Activated T-cell treated with anti-CD3 and anti-CD28 coated beads, Interleukin-2, amount 50 U/mL, for 72 hours (primary cell): ENCODE measurements at regions not wholly inside any gene's neighbourhood (a gene's known extent, or its start where the extent isn't known, plus 50 kb on each side); places are given as distances from the start of the nearest gene placed in this dataset.
"Not testable (repeated sequence)": the region's sequence is repeated elsewhere in the genome, so short reads cannot be mapped to it uniquely, and the experiment has no call there.

Experiments
- ATAC-seq, 2 donors: fragments of 150-1000 bp; cut with Tn5 transposase; replicated peaks in 1 of 2; 2 replicates each; pipeline ENCODE4 v1.10.0; 2021; ENCODE audit warnings: moderate library complexity in 2 of 2, mild to moderate bottlenecking in 1 of 2
- DNase-seq, 2 donors: peaks; one replicate each; pipeline ENCODE4 v3.0.0; 2021 to 2022; ENCODE audit warnings: mixed read lengths in 1 of 2
- H3K27ac Mint-ChIP-seq: one replicate; pipeline ENCODE4 v1.8.0; 2022; ENCODE audit warnings: mild to moderate bottlenecking, moderate library complexity, mixed read lengths
- H3K27me3 Mint-ChIP-seq: one replicate; pipeline ENCODE4 v1.8.0; 2022; ENCODE audit warnings: low read depth, mixed read lengths
- H3K36me3 Mint-ChIP-seq, 2 donors: one replicate each; pipeline ENCODE4 v1.8.0; 2022; ENCODE audit warnings: mixed read lengths in 2 of 2, mild to moderate bottlenecking in 1 of 2; ENCODE audit not compliant: insufficient read depth in 2 of 2
- H3K4me1 Mint-ChIP-seq: one replicate; pipeline ENCODE4 v1.8.0; 2022; ENCODE audit warnings: low read depth, mixed read lengths
- H3K4me3 Mint-ChIP-seq, 2 donors: one replicate each; pipeline ENCODE4 v1.8.0; 2022; ENCODE audit warnings: mild to moderate bottlenecking in 2 of 2, mixed read lengths in 2 of 2, moderate library complexity in 2 of 2
- H3K9me3 Mint-ChIP-seq, 2 donors: one replicate each; pipeline ENCODE4 v1.8.0; 2022; ENCODE audit warnings: mixed read lengths in 2 of 2

- H3K4me1 Mint-ChIP-seq = no peaks in the 10 kb centered on the region
- H3K27me3 Mint-ChIP-seq = peaks cover 27% of the 10 kb centered on the region
- ATAC-seq = peak; percentile 70 to 73
- DNase-seq = peak; percentile 32 to 36
- H3K36me3 Mint-ChIP-seq = no peaks in the 10 kb centered on the region
- H3K4me3 Mint-ChIP-seq = no peak overlapping the region
- H3K9me3 Mint-ChIP-seq = no peaks in the 10 kb centered on the region
- H3K27ac Mint-ChIP-seq = no peak overlapping the region
Measured at GRCh38 chr7:108627476-108628051, 57.9 kb downstream of the DNAJB9 start.

DNA sequence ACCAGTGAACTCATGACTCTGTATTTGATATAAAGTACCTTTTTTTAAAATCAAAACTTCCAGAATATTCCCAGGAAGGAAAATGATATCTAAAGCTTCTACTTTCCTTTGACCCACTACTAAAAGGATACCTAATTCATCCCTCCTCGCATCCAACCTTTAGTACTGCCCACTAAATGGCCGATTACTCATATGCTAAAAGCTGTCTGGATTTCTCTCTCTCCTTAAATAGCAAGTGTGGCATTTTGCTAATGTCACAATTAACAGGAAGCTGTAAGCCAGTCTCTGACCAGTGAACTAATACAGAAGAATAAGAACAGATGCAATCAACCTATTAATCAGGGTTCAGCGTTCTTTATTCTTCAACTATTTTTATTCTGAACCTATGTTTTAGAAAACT is 59.0 kb downstream of the DNAJB9 start:
- Mint-ChIP-seq H3K4me3 (no peak overlapping the region), H3K4me1 (no peaks in the 10 kb centered on the region), H3K36me3 (no peaks in the 10 kb centered on the region), H3K9me3 (no peaks in the 10 kb centered on the region), H3K27ac (no peak overlapping the region), H3K27me3 (peaks cover 34% of the 10 kb centered on the region)
- ATAC-seq (no peak), DNase-seq (no peak)

DNA sequence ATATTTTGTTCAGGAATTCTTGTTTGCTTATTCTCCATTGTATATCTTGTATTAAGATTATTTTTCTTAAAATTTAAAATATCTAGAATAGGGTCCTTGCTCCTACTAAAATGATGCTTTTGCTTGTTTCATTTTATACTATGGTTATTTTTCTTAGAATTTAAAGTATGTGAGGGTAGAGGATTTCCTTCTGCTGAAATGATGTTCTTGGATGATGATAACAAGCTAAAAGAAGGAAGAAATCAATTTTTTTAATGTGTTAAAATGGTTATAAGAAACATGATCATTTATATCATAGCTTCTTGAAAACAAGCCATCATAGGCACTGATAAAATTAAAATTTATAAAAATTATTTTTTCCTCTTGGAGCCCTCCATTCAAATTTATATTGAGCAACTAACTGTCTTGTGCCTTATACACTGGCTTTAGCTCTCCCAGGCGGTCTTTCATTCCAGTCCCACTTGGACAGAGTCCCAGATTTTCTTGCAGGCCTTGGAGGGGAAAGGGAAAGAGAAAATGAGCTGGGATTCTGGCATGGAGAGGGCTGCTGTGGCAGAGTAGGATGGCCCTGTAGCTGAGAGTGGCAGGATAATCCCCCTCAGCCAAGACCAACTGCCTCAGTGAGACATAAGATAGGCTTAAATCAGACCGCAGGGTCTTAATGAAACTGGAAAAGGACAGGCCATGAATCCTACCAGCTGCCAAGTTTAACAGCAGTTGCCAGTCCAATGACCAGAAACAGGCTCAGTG is 60.2 kb downstream of the DNAJB9 start:
- DNase-seq (no peak), ATAC-seq (no peak)
- Mint-ChIP-seq H3K4me1 (no peaks in the 10 kb centered on the region), H3K27me3 (peaks cover 29% of the 10 kb centered on the region), H3K36me3 (no peaks in the 10 kb centered on the region), H3K27ac (no peak overlapping the region), H3K4me3 (no peak overlapping the region), H3K9me3 (no peaks in the 10 kb centered on the region)

DNA sequence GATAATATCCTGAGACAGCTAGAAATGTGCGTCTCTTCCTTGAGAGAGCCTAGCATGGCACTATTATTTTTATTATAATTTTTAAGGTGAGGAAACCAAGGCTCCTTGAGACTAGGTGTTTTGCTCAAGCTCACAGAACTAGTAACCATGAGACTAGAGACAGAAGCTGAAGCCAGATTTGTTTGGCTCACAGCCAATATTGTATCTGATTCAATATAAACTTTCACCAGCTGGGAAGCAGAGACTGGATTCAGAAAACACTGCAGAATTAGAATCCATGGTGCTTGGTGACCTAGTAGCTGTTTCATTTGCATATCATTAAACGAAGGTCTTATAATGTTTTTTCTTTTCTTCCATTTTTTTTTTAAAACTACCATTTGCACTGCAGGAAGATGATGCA is 64.4 kb downstream of the DNAJB9 start:
- no peaks in the 10 kb centered on the region for H3K36me3 Mint-ChIP-seq
- no peak overlapping the region for H3K27ac Mint-ChIP-seq
- ATAC-seq = no peak
- H3K9me3 Mint-ChIP-seq = no peaks in the 10 kb centered on the region
- H3K4me3 Mint-ChIP-seq = no peak overlapping the region
- H3K27me3 Mint-ChIP-seq = peaks cover 17% of the 10 kb centered on the region
- DNase-seq = no peak
- no peaks in the 10 kb centered on the region for H3K4me1 Mint-ChIP-seq

DNA sequence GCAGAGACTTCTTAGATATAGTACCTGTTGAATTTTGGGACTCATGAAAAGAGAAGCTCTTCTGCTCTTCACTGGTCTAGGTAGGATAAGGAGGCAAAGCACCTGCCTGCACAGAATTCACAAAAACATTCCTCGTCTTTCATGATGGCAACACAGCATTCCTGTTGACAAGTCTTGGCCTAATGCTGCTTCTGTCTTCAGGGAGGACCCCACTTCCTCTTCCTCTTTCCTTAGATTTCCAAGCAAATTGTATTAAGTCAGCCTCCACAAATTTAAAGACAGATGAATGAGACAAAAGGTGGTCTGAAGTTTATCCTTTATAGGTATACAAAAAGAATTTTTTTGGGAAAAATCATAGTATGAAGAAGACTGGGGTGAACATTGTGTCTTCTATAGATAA is 64.9 kb downstream of the DNAJB9 start:
- H3K4me3 Mint-ChIP-seq = no peak overlapping the region
- DNase-seq (no peak), ATAC-seq (no peak)
- peak overlapping the region; percentile 18 for H3K27ac Mint-ChIP-seq
- peaks cover 17% of the 10 kb centered on the region for H3K27me3 Mint-ChIP-seq
- no peaks in the 10 kb centered on the region for H3K9me3 Mint-ChIP-seq
- no peaks in the 10 kb centered on the region for H3K4me1 Mint-ChIP-seq
- no peaks in the 10 kb centered on the region for H3K36me3 Mint-ChIP-seq

DNA sequence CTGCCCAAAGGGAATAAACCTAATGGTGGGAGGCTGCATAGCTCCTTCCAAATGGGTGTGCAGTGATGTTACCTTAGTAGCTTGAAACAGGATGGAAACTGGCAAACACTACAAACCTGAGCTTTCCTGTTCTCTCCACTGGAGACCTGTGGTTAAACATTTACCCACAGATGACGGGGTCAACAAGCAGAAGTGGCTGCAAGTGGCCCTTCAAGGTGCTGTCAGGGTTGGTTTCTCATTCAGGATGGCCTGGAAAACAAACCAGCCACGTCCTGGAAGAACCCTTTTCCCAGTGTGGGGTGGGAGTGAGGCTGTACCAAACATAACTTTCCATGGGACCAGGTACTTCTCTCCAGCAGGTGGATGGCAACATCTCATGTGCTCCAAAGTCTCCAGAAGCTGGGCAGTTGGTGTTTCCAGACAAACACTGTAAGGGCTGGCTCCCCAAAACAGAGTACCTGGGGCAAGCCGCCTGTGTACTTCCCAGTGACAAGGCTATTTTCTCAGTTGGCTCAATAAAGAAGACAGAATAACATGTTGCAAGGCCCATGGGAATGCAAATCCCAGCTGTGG is 67.5 kb downstream of the DNAJB9 start:
- no peak overlapping the region for H3K27ac Mint-ChIP-seq
- H3K4me1 Mint-ChIP-seq = no peaks in the 10 kb centered on the region
- DNase-seq (no peak), ATAC-seq (no peak)
- no peaks in the 10 kb centered on the region for H3K9me3 Mint-ChIP-seq
- H3K27me3 Mint-ChIP-seq = peaks cover 8% of the 10 kb centered on the region
- no peaks in the 10 kb centered on the region for H3K36me3 Mint-ChIP-seq
- no peak overlapping the region for H3K4me3 Mint-ChIP-seq

DNA sequence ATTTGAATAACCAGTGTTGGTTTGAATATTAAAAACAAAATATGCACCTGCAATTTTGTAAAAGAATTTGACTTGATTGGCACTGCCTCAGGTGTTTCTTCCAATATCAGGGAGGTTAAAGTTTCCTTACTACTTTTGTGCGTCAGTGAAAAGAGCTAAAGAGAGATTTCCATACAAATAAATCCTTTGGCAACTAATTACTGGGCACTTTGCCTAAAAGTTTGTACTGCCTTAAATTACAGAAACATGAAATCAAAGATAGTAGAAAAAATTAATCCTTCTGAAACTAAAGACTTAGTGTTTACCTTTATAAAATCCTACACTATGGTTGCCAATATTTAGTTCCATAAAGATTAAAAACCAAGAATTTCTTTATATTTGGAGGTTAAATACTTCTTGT is 72.5 kb downstream of the DNAJB9 start:
- H3K27ac Mint-ChIP-seq = no peak overlapping the region
- H3K4me3 Mint-ChIP-seq = no peak overlapping the region

GRCh38 chr7:108643136-108643535 is 73.5 kb downstream of the DNAJB9 start:
- Mint-ChIP-seq H3K27ac (no peak overlapping the region), H3K4me3 (no peak overlapping the region), H3K4me1 (no peaks in the 10 kb centered on the region), H3K9me3 (no peaks in the 10 kb centered on the region), H3K36me3 (no peaks in the 10 kb centered on the region), H3K27me3 (peaks cover 6% of the 10 kb centered on the region)
- no peak for DNase-seq
- no peak for ATAC-seq

More for the DNA sequence above, 72.5 kb downstream of the DNAJB9 start:
- ATAC-seq = no peak
- Mint-ChIP-seq H3K4me1 (no peaks in the 10 kb centered on the region), H3K36me3 (no peaks in the 10 kb centered on the region), H3K9me3 (no peaks in the 10 kb centered on the region), H3K27me3 (peaks cover 6% of the 10 kb centered on the region)
- DNase-seq = no peak

GRCh38 chr7:108648989-108649388 is 79.3 kb downstream of the DNAJB9 start:
- no peak for DNase-seq
- Mint-ChIP-seq H3K4me3 (no peak overlapping the region), H3K4me1 (no peaks in the 10 kb centered on the region), H3K36me3 (no peaks in the 10 kb centered on the region), H3K27ac (no peak overlapping the region), H3K27me3 (peaks cover 6% of the 10 kb centered on the region), H3K9me3 (no peaks in the 10 kb centered on the region)
- ATAC-seq = no peak

DNA sequence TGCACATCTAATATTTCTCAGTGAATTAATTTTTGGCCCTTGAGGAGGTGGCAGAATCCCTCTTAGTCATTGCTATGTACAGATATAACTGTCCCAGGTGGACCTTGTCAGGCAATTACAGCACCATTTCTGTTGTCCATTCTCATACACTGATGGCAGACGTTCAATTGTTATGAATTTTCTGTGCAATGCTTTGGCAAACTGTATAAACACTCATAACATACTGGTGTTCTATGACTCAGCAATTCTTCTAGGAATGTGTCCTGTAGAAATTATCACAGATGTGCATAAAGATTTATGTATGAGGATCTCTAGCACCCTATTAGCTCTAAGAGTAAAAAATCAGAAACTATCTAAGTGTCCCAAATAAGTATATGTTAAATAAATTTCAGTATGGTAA is 80.8 kb downstream of the DNAJB9 start:
- DNase-seq (no peak), ATAC-seq (no peak)
- Mint-ChIP-seq H3K27me3 (peaks cover 1% of the 10 kb centered on the region), H3K27ac (no peak overlapping the region), H3K36me3 (no peaks in the 10 kb centered on the region), H3K9me3 (no peaks in the 10 kb centered on the region), H3K4me1 (no peaks in the 10 kb centered on the region), H3K4me3 (no peak overlapping the region)

DNA sequence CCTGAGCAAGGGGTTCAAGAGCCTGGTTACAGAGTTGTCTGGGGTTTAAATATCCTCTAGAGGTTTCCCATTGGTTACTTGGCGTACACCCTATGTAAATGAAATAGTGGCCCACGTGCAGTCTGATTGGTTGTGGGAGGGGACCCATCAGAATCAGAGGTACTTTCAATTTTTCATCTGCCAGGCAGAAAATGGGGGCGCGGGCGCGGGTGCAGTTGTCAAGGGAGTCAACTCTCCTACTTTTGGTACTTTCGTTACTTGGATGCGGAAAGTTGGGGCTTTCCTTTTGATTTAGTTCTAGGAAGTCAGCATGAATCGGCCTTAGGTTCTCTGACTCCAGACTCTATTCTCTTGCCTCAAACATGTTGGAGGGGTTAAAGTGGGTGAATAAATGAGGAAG is 83.2 kb downstream of the DNAJB9 start:
- no peak overlapping the region for H3K4me3 Mint-ChIP-seq
- no peaks in the 10 kb centered on the region for H3K9me3 Mint-ChIP-seq
- DNase-seq (no peak), ATAC-seq (no peak)
- H3K27ac Mint-ChIP-seq = no peak overlapping the region
- no peaks in the 10 kb centered on the region for H3K36me3 Mint-ChIP-seq
- H3K4me1 Mint-ChIP-seq = no peaks in the 10 kb centered on the region
- H3K27me3 Mint-ChIP-seq = no peaks in the 10 kb centered on the region

DNA sequence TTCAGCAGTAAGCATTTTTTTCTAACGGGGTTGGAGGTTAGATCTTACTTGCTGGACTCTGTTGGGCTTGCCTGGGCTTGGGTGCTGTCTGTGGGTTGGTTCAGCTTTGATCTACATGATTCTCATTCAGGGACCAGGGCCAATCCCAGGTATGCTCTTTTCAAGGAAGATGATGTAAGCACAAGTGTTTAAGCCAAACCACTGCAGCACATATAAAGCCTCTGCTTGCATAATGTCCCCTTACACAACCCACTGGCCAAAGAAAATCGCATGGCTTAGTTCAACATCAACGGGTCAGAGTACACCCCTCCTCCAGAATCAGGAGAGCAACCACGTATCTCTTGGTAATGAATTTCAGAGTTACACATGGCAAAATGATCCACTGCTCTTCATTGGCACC is 83.9 kb downstream of the DNAJB9 start:
- Mint-ChIP-seq H3K4me3 (no peak overlapping the region), H3K27me3 (no peaks in the 10 kb centered on the region), H3K27ac (no peak overlapping the region), H3K4me1 (no peaks in the 10 kb centered on the region), H3K36me3 (no peaks in the 10 kb centered on the region), H3K9me3 (no peaks in the 10 kb centered on the region)
- ATAC-seq = no peak
- DNase-seq = no peak

GRCh38 chr7:108657140-108657726 is 87.6 kb downstream of the DNAJB9 start:
- H3K27ac Mint-ChIP-seq, H3K4me3 Mint-ChIP-seq, ATAC-seq, H3K27me3 Mint-ChIP-seq, DNase-seq, H3K36me3 Mint-ChIP-seq, H3K9me3 Mint-ChIP-seq, H3K4me1 Mint-ChIP-seq: not testable (repeated sequence)
